Activated T-cell treated with anti-CD3 and anti-CD28 coated beads, Interleukin-2, amount 50 U/mL, for 4 hours (primary cell): ENCODE measurements at regions not wholly inside any gene's neighbourhood (a gene's known extent, or its start where the extent isn't known, plus 50 kb on each side); places are given as distances from the start of the nearest gene placed in this dataset.

Experiments used
- ATAC-seq, 2 donors: fragments of 200-7000 bp; cut with Tn5 transposase; one replicate each; pipeline ENCODE4 v1.10.0; 2021
- DNase-seq: peaks from one replicate; pipeline ENCODE4 v3.0.0-alpha.2; 2020
- H3K27me3 Mint-ChIP-seq: one replicate; pipeline ENCODE4 v1.8.0; 2021; ENCODE audit warnings: low read depth, mixed read lengths
- H3K36me3 Mint-ChIP-seq: one replicate; pipeline ENCODE4 v1.8.0; 2022; ENCODE audit warnings: mixed read lengths; ENCODE audit not compliant: insufficient read depth
- H3K4me1 Mint-ChIP-seq: one replicate; pipeline ENCODE4 v1.8.0; 2021; ENCODE audit warnings: low read depth, mixed read lengths
- H3K4me3 Mint-ChIP-seq: one replicate; pipeline ENCODE4 v1.8.0; 2021; ENCODE audit warnings: mild to moderate bottlenecking, moderate library complexity, mixed read lengths
- H3K9me3 Mint-ChIP-seq: one replicate; pipeline ENCODE4 v1.8.0; 2021; ENCODE audit warnings: mixed read lengths

DNA sequence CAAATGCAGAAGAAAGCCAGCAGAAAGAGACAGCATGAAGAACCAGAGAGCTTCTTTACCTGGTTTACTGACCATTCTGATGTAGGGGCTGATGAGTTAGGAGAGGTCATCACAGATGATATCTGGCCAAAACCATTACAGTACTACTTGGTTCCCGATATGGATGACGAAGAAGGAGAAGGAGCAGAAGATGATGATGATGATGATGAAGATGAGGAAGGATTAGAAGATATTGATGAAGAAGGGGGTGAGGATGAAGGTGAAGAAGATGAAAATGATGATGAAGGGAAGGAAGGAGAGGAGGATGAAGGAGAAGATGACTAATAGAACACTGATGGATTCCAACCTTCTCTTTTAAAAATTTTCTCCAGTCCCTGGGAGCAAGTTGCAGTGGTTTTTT, 178.2 kb upstream of the CRY1 start:
- Mint-ChIP-seq H3K27me3 (no peaks in the 10 kb centered on the region), H3K4me3 (no peak overlapping the region), H3K4me1 (no peaks in the 10 kb centered on the region), H3K36me3 (no peaks in the 10 kb centered on the region), H3K9me3 (no peaks in the 10 kb centered on the region)
- DNase-seq (no peak), ATAC-seq (no peak)

GRCh38 chr12:107275530-107275929, 182.2 kb upstream of the CRY1 start:
- no peaks in the 10 kb centered on the region for H3K36me3 Mint-ChIP-seq
- no peak overlapping the region for H3K4me3 Mint-ChIP-seq
- no peaks in the 10 kb centered on the region for H3K27me3 Mint-ChIP-seq
- ATAC-seq (no peak), DNase-seq (no peak)
- H3K4me1 Mint-ChIP-seq, result no peaks in the 10 kb centered on the region
- peaks cover 4% of the 10 kb centered on the region for H3K9me3 Mint-ChIP-seq

DNA sequence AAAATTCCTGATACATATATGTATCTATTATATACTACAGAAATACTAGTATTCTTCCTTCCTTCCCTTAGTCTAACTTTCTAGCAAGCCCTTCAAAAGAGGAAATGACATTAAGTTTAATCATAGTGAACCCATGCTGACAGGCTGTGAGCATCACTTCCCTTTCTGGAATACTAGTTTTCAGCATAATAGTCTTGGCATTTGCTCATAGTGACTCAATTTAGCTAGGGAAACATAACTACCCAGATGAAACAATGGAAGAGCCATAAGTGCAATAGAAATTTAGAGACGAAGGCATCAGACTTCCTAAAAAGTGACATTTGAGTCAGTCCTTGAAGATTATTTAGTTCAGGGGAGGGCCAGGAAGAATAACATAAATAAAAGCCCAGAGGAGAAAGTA, 184.5 kb upstream of the CRY1 start:
- no peaks in the 10 kb centered on the region for H3K36me3 Mint-ChIP-seq
- no peak overlapping the region for H3K4me3 Mint-ChIP-seq
- no peaks in the 10 kb centered on the region for H3K4me1 Mint-ChIP-seq
- peaks cover 2% of the 10 kb centered on the region for H3K27me3 Mint-ChIP-seq
- ATAC-seq (no peak), DNase-seq (no peak)
- peaks cover 4% of the 10 kb centered on the region for H3K9me3 Mint-ChIP-seq

DNA sequence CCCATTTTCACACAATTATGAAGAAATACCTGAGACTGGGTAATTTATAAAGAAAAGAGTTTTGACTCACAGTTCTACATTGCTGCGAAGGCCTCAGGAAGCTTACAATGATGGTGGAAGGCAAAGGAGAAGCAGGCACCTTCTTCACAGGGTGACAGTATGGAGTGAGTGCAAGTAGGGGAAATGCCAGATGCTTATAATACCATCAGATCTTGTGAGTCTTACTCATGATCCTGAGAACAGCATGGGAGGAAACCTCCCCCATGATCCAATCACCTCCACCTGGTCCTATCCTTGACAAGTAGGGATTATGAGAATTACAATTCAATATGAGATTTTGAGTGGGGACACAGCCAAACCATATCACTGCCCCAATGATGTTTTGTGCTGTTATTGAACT, 189.3 kb upstream of the CRY1 start:
- DNase-seq (no peak), ATAC-seq (no peak)
- peaks cover 5% of the 10 kb centered on the region for H3K4me1 Mint-ChIP-seq
- H3K27me3 Mint-ChIP-seq, result peaks cover 2% of the 10 kb centered on the region
- peaks cover 4% of the 10 kb centered on the region for H3K9me3 Mint-ChIP-seq
- no peak overlapping the region for H3K4me3 Mint-ChIP-seq
- no peaks in the 10 kb centered on the region for H3K36me3 Mint-ChIP-seq

GRCh38 chr12:107283652-107284051, 190.3 kb upstream of the CRY1 start:
- no peaks in the 10 kb centered on the region for H3K36me3 Mint-ChIP-seq

GRCh38 chr12:107284692-107285091, 191.3 kb upstream of the CRY1 start:
- no peaks in the 10 kb centered on the region for H3K36me3 Mint-ChIP-seq
- H3K9me3 Mint-ChIP-seq, result no peaks in the 10 kb centered on the region
- no peak overlapping the region for H3K4me3 Mint-ChIP-seq
- H3K4me1 Mint-ChIP-seq, result peaks cover 11% of the 10 kb centered on the region
- peaks cover 2% of the 10 kb centered on the region for H3K27me3 Mint-ChIP-seq
- DNase-seq (no peak), ATAC-seq (no peak)

More at GRCh38 chr12:107283652-107284051, 190.3 kb upstream of the CRY1 start:
- peaks cover 4% of the 10 kb centered on the region for H3K9me3 Mint-ChIP-seq
- ATAC-seq, result no peak
- peaks cover 2% of the 10 kb centered on the region for H3K27me3 Mint-ChIP-seq
- no peak for DNase-seq
- peaks cover 11% of the 10 kb centered on the region for H3K4me1 Mint-ChIP-seq
- no peak overlapping the region for H3K4me3 Mint-ChIP-seq

- Mint-ChIP-seq H3K36me3 (no peaks in the 10 kb centered on the region), H3K4me3 (no peak overlapping the region), H3K27me3 (no peaks in the 10 kb centered on the region), H3K9me3 (no peaks in the 10 kb centered on the region), H3K4me1 (peaks cover 11% of the 10 kb centered on the region)
- no peak for DNase-seq
- ATAC-seq, result peak; percentile 84 to 92
Measured at GRCh38 chr12:107287436-107288413, 194.4 kb upstream of the CRY1 start.

DNA sequence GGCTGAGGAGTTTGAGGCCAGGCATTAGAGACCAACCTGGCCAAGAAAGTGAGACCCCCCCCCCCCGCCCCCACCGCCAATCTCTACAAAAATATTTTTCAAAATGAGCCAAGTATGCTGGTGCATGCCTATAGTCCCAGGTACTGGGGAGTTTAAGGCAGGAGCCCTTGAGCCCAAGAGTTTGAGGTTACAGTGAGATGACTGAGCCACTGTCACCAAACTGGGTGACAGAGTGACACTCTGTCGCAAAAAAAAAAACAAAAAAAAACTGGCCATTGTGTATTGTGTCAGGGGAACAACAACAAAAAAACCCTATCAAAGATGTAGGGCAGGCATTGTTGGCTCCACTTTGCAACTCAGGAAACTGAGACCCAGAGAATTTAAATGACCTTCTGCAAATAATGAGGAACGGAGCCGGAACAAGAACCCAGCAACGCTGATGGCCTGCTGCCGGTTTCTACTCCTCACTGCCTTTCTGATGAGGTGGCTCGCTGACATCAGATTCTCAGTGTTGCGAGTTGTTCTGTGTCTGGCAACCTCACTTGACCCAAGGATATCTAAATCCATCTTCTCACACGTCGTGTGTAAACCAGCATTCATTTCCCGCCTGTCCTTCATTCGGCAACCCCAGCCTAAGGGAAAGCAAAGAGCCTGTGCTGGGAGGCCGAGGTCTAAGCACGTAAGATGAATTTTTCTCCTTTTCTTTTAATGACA, 195.2 kb upstream of the CRY1 start:
- H3K4me1 Mint-ChIP-seq, result peaks cover 11% of the 10 kb centered on the region
- DNase-seq (no peak), ATAC-seq (no peak)

GRCh38 chr12:107291018-107291417, 197.7 kb upstream of the CRY1 start:
- Mint-ChIP-seq H3K9me3 (no peaks in the 10 kb centered on the region), H3K4me3 (no peak overlapping the region), H3K4me1 (peaks cover 11% of the 10 kb centered on the region), H3K27me3 (no peaks in the 10 kb centered on the region), H3K36me3 (no peaks in the 10 kb centered on the region)
- ATAC-seq (no peak), DNase-seq (no peak)

More for the DNA sequence above, 195.2 kb upstream of the CRY1 start:
- Mint-ChIP-seq H3K4me3 (no peak overlapping the region), H3K36me3 (no peaks in the 10 kb centered on the region), H3K9me3 (no peaks in the 10 kb centered on the region), H3K27me3 (no peaks in the 10 kb centered on the region)

DNA sequence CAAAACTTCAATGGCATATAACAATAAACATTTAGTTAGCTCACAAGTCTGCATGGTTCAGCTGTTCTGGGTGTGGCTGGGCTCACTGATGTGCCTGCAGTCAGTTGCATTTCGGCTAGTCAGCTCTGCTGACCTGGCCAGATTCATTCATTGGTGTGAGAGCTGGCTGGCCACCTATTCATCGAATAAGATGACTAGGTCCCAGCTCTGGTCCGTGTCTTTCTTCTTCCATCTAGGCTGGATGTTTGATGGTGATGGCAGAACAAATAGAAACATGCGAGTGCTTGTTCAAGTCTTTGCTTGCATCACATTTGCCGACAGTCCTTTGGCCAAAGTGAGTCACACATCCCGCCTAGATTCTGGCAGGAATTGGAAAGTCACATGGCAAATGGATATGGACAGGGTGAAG, 203.3 kb upstream of the CRY1 start:
- Mint-ChIP-seq H3K36me3 (no peaks in the 10 kb centered on the region), H3K9me3 (no peaks in the 10 kb centered on the region), H3K4me3 (no peak overlapping the region), H3K4me1 (peaks cover 5% of the 10 kb centered on the region), H3K27me3 (no peaks in the 10 kb centered on the region)
- no peak for DNase-seq
- no peak for ATAC-seq

GRCh38 chr12:107302649-107303341, 209.4 kb upstream of the CRY1 start:
- Mint-ChIP-seq H3K4me1 (no peaks in the 10 kb centered on the region), H3K27me3 (no peaks in the 10 kb centered on the region), H3K36me3 (no peaks in the 10 kb centered on the region), H3K9me3 (no peaks in the 10 kb centered on the region), H3K4me3 (no peak overlapping the region)
- DNase-seq, result no peak
- no peak for ATAC-seq

DNA sequence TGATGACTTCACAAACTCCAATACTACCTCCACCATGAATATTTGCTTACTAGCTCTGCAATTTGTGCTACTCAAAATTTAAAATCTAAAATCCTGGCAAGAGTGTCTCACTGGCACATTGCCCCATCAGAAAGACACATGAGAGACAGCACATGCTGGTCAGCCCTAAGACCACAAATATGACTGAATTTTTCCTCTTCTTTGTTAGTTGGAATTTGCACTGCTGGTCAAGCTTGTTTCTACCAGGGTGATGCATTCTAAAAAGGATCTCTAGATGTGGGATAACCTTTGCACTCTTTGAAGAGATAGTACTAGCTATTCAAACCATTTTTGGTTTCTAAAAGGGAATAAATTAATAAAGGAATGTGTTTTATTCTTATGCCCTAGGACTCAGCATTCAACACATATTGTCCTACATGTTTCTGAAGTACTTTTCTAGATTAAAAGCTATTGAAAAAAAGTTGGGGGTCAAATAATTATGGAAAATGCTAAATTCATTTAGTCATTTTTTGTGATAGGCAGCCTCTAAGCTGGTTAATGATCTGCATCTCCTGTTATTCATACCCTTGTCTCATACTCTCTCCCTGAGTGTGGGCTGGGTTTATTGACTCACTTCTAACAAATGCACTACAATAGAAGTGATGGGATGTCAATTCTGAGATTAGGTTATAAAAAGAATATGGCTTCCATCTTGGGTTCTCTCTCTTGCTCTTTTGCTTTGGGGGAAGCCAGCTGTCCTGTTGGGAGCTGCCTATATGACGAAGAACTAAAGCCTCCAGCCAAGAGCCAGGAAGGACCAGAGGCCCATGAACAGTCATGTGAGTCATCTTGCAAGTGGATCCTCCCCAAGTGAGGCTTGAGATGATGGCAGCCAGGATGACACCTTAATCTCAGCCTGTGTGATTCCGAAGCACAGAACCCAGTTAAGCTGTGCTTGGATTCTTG, 211.5 kb upstream of the CRY1 start:
- ATAC-seq, result no peak
- Mint-ChIP-seq H3K4me3 (no peak overlapping the region), H3K4me1 (peaks cover 16% of the 10 kb centered on the region), H3K36me3 (no peaks in the 10 kb centered on the region), H3K27me3 (no peaks in the 10 kb centered on the region), H3K9me3 (peaks cover 4% of the 10 kb centered on the region)
- no peak for DNase-seq

DNA sequence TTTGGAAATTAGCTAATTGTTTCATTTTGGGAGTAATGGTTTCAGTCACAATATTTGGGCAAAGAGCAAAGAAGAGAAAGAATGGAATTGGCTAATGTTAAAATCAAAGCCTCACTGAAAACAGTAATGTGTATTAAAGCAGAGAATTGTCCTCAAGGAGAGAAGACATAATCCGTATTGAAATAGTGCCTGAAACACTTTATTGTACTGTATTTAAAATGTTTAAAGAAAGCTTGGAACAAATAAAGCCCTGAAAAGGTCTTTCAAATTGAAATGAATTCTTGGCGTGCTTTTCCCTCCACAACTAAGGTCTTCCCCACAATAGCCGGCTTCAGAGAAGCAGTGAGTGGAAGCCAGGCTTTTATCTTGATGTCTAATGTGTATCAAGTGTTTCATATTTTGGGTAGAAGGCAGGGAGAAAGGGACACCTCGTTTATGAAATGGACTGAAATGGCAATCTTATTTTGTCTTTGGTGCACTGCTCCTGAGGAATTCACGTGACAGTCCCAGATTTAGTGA, 212.9 kb upstream of the CRY1 start:
- Mint-ChIP-seq H3K4me3 (no peak overlapping the region), H3K36me3 (no peaks in the 10 kb centered on the region), H3K9me3 (peaks cover 4% of the 10 kb centered on the region), H3K4me1 (peaks cover 17% of the 10 kb centered on the region), H3K27me3 (no peaks in the 10 kb centered on the region)
- no peak for ATAC-seq
- DNase-seq, result no peak
